ENCODE measurements at regions not wholly inside any gene's neighbourhood (a gene's known extent, or its start where the extent isn't known, plus 50 kb on each side); places are given as distances from the start of the nearest gene placed in this dataset.
A peak's percentile ranks its signal among the peaks of the same experiment; 100 is the strongest.

DNA sequence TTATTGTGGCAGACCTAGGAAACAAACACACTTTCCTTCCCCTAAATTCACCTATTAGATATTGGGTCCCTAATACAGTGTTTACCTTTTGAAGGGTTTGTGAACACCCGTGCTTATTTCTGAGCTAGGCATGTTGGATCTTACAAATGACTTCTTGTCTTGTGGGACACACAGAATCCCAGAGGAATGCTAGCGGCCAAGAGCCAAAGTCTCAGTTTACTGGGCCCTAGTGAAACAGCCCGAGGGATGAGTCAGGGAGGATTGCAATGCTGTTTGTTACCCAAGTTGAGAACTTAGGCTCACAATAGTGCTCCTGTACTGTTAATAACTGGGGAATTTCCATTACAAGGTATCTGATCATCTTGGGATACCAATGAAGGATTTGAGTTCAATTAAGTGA lies 100.1 kb upstream of the AKT3 start:
- H3K4me3 ChIP-seq (ENCODE audit: low read length in 3 of 3): no peak overlapping the region
- H3K27ac ChIP-seq (ENCODE audit: low read depth in 2 of 2, low read length in 2 of 2): no peak overlapping the region
- intact Hi-C loops (cut with DNase I): no loop called here
- no peak overlapping the region for H3K9ac ChIP-seq (ENCODE audit: low read length in 3 of 3)
- no peaks in the 10 kb centered on the region for H3K9me3 ChIP-seq (ENCODE audit: control insufficient read depth in 2 of 3, insufficient read depth in 1 of 3, low read length in 3 of 3)
- no peak for FAIRE-seq
- no peaks in the 10 kb centered on the region for H3K36me3 ChIP-seq (ENCODE audit: control insufficient read depth in 2 of 3, insufficient read depth in 3 of 3, low read length in 3 of 3)
- TF ChIP-seq, protein P1, sequence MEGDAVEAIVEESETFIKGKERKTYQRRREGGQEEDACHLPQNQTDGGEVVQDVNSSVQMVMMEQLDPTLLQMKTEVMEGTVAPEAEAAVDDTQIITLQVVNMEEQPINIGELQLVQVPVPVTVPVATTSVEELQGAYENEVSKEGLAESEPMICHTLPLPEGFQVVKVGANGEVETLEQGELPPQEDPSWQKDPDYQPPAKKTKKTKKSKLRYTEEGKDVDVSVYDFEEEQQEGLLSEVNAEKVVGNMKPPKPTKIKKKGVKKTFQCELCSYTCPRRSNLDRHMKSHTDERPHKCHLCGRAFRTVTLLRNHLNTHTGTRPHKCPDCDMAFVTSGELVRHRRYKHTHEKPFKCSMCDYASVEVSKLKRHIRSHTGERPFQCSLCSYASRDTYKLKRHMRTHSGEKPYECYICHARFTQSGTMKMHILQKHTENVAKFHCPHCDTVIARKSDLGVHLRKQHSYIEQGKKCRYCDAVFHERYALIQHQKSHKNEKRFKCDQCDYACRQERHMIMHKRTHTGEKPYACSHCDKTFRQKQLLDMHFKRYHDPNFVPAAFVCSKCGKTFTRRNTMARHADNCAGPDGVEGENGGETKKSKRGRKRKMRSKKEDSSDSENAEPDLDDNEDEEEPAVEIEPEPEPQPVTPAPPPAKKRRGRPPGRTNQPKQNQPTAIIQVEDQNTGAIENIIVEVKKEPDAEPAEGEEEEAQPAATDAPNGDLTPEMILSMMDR (IDR thresholded peaks at IDR 0.05; ENCODE audit: borderline replicate concordance, extremely low read depth, insufficient read depth): no peak
- no peak for DNase-seq
- H3K4me1 ChIP-seq (ENCODE audit: control insufficient read depth in 2 of 3, insufficient read depth in 2 of 3, low read depth in 1 of 3, low read length in 3 of 3): no peaks in the 10 kb centered on the region
- H3K27me3 ChIP-seq (ENCODE audit: control insufficient read depth, insufficient read depth, low read length): no peaks in the 10 kb centered on the region

DNA sequence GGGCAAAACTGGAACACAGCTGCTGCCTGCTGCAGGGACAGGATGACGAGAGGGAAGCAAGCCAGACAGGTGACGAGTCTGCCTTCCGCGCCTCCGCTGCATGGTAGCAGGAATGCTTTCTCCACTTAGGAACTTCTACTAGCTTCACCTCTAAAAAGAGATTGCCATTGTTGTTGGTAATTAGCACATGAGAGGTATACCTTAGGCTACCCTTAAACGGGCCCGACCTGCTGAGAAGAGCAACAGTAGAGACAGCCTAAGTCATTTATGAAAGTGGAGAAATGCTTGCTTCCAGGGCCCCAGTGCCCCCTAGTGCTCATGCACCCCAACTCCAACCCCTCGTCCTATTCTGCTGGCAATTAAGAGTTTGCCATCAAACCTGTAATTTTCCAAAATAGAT lies 96.9 kb upstream of the AKT3 start:
- no peak for DNase-seq
- Histone ChIP-seq H3K27ac (ENCODE audit: low read depth in 2 of 2, low read length in 2 of 2) (no peak overlapping the region), H3K9me3 (ENCODE audit: control insufficient read depth in 2 of 3, insufficient read depth in 1 of 3, low read length in 3 of 3) (no peaks in the 10 kb centered on the region), H3K27me3 (ENCODE audit: control insufficient read depth, insufficient read depth, low read length) (no peaks in the 10 kb centered on the region), H3K4me1 (ENCODE audit: control insufficient read depth in 2 of 3, insufficient read depth in 2 of 3, low read depth in 1 of 3, low read length in 3 of 3) (peaks cover 0 to 14% (median 14%) of the 10 kb centered on the region in 3 donors), H3K36me3 (ENCODE audit: control insufficient read depth in 2 of 3, insufficient read depth in 3 of 3, low read length in 3 of 3) (no peaks in the 10 kb centered on the region), H3K9ac (ENCODE audit: low read length in 3 of 3) (no peak overlapping the region), H3K4me3 (ENCODE audit: low read length in 3 of 3) (no peak overlapping the region)
- TF ChIP-seq, protein P1 (IDR thresholded peaks at IDR 0.05; ENCODE audit: borderline replicate concordance, extremely low read depth, insufficient read depth): peak; percentile 7
- no peak for FAIRE-seq
- intact Hi-C loops (cut with DNase I): no loop called here

GRCh38 chr1:243946253-243946652 lies 96.2 kb upstream of the AKT3 start:
- TF ChIP-seq, protein P1 (IDR thresholded peaks at IDR 0.05; ENCODE audit: borderline replicate concordance, extremely low read depth, insufficient read depth): no peak
- FAIRE-seq: no peak
- intact Hi-C loops (cut with DNase I): no loop called here

DNA sequence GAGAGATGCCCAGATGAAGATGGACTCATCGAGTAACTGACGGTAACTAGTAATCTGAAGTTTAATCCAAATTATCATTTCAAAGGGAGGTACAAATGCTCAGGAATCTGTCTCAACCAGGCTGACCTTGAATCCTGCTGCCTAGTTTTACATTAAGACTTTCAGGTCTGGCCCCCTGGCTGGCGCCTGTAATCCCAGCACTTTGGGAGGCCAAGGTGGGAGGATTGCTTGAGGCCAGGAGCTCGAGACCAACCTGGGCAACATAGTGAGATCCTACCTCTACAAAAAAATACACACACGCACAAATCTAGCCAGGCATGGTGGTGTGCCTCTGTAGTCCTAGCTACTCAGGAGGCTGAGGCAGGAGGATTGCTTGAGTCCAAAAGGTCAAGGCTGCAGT lies 95.7 kb upstream of the AKT3 start:
- intact Hi-C loops (cut with DNase I): no loop called here
- H3K9me3 ChIP-seq (ENCODE audit: control insufficient read depth in 2 of 3, insufficient read depth in 1 of 3, low read length in 3 of 3): no peaks in the 10 kb centered on the region
- H3K4me1 ChIP-seq (ENCODE audit: control insufficient read depth in 2 of 3, insufficient read depth in 2 of 3, low read depth in 1 of 3, low read length in 3 of 3): peaks cover 0 to 14% (median 14%) of the 10 kb centered on the region in 3 donors
- FAIRE-seq: no peak
- no peaks in the 10 kb centered on the region for H3K36me3 ChIP-seq (ENCODE audit: control insufficient read depth in 2 of 3, insufficient read depth in 3 of 3, low read length in 3 of 3)
- H3K27me3 ChIP-seq (ENCODE audit: control insufficient read depth, insufficient read depth, low read length): no peaks in the 10 kb centered on the region
- H3K9ac ChIP-seq (ENCODE audit: low read length in 3 of 3): no peak overlapping the region
- TF ChIP-seq, protein P1 (IDR thresholded peaks at IDR 0.05; ENCODE audit: borderline replicate concordance, extremely low read depth, insufficient read depth): no peak
- no peak overlapping the region for H3K4me3 ChIP-seq (ENCODE audit: low read length in 3 of 3)
- no peak for DNase-seq
- H3K27ac ChIP-seq (ENCODE audit: low read depth in 2 of 2, low read length in 2 of 2): no peak overlapping the region

More at GRCh38 chr1:243946253-243946652, 96.2 kb upstream of the AKT3 start:
- Histone ChIP-seq H3K9me3 (ENCODE audit: control insufficient read depth in 2 of 3, insufficient read depth in 1 of 3, low read length in 3 of 3) (no peaks in the 10 kb centered on the region), H3K9ac (ENCODE audit: low read length in 3 of 3) (no peak overlapping the region), H3K27me3 (ENCODE audit: control insufficient read depth, insufficient read depth, low read length) (no peaks in the 10 kb centered on the region), H3K27ac (ENCODE audit: low read depth in 2 of 2, low read length in 2 of 2) (no peak overlapping the region), H3K4me1 (ENCODE audit: control insufficient read depth in 2 of 3, insufficient read depth in 2 of 3, low read depth in 1 of 3, low read length in 3 of 3) (peaks cover 0 to 14% (median 14%) of the 10 kb centered on the region in 3 donors), H3K4me3 (ENCODE audit: low read length in 3 of 3) (no peak overlapping the region), H3K36me3 (ENCODE audit: control insufficient read depth in 2 of 3, insufficient read depth in 3 of 3, low read length in 3 of 3) (no peaks in the 10 kb centered on the region)
- no peak for DNase-seq
